Activated CD8-positive, alpha-beta T cell treated with anti-CD3 and anti-CD28 coated beads, Interleukin-2, amount 10 ng/mL, durations not matched to agents 7 days and 5 days (primary cell): ENCODE measurements at regions not wholly inside any gene's neighbourhood (a gene's known extent, or its start where the extent isn't known, plus 50 kb on each side); places are given as distances from the start of the nearest gene placed in this dataset.
A peak's percentile ranks its signal among the peaks of the same experiment; 100 is the strongest.

Experiments
- ATAC-seq: fragments of 150-1000 bp; cut with Tn5 transposase; one replicate; pipeline ENCODE4 v1.10.0; 2021; ENCODE audit warnings: moderate library complexity
- CTCF ChIA-PET: fragments of 350-600 bp; sonication (Branson Sonifier 250); formaldehyde crosslinking; loops from one replicate; lab custom pipeline; 2021; ENCODE audit warnings: antibody characterized with exemption; lab: Charles Lee
- POLR2A ChIA-PET: fragments of 350-600 bp; sonication (Branson Sonifier 250); formaldehyde crosslinking; loops from one replicate; lab custom pipeline; 2021; ENCODE audit warnings: antibody characterized with exemption; lab: Charles Lee
- DNase-seq: peaks from one replicate; pipeline ENCODE4 v3.0.0-alpha.2; 2020
- H3K27ac Mint-ChIP-seq: one replicate; pipeline ENCODE4 v1.8.0; 2021; ENCODE audit warnings: mild to moderate bottlenecking, mixed read lengths
- H3K27me3 Mint-ChIP-seq: one replicate; pipeline ENCODE4 v1.8.0; 2021; ENCODE audit warnings: low read depth, mixed read lengths
- H3K36me3 Mint-ChIP-seq: one replicate; pipeline ENCODE4 v1.8.0; 2021; ENCODE audit warnings: low read depth, mixed read lengths
- H3K4me1 Mint-ChIP-seq: one replicate; pipeline ENCODE4 v1.8.0; 2021; ENCODE audit warnings: low read depth, mixed read lengths
- H3K4me3 Mint-ChIP-seq: one replicate; pipeline ENCODE4 v1.8.0; 2021; ENCODE audit warnings: mild to moderate bottlenecking, mixed read lengths
- H3K9me3 Mint-ChIP-seq: one replicate; pipeline ENCODE4 v1.8.0; 2022; ENCODE audit warnings: mixed read lengths; ENCODE audit not compliant: insufficient read depth

DNA sequence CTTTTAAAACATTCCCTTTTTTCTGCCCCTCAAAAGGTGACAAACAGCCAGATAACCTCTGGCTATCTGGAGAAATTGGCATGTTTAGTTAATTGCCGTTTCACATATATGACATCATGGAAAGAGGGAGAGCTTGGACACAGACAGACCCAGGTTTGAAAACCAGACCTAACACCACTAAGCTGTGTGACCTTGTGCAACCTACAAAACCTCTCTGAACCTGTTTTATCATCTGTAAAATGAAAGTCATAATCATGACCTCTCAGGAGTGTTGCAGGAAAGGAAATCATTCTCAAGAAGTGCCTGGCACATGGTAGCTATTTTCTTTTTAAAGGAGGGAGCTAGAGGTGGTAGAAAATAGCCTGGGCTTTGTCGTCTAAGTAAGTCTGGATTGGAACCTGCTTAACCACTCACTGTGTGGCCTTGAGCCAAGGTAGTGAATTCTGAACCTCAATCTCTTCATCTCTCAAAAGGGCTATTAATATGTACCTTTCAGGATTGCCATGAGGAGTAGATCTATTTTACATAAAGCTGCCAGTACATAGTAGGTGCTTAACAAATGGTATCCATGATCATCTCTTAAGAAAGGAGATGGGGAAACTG is 363.5 kb downstream of the BCOR start:
- Mint-ChIP-seq H3K27me3 (no peaks in the 10 kb centered on the region), H3K27ac (no peak overlapping the region), H3K9me3 (no peaks in the 10 kb centered on the region), H3K36me3 (no peaks in the 10 kb centered on the region), H3K4me3 (no peak overlapping the region), H3K4me1 (peaks cover 14% of the 10 kb centered on the region)
- ChIA-PET POLR2A (interaction anchor here (0.7 kb wide), 1 partner anchor 119 kb away, joined by 4 read pairs; no protein-coding TSS in a partner anchor), CTCF (no interaction called here)
- no peak for DNase-seq
- ATAC-seq = no peak

- DNase-seq (no peak), ATAC-seq (no peak)
- ChIA-PET POLR2A (no interaction called here), CTCF (no interaction called here)
- H3K36me3 Mint-ChIP-seq = no peaks in the 10 kb centered on the region
- H3K27me3 Mint-ChIP-seq = no peaks in the 10 kb centered on the region
- H3K9me3 Mint-ChIP-seq = no peaks in the 10 kb centered on the region
- no peak overlapping the region for H3K4me3 Mint-ChIP-seq
- no peak overlapping the region for H3K27ac Mint-ChIP-seq
- H3K4me1 Mint-ChIP-seq = peaks cover 4% of the 10 kb centered on the region
Observed at GRCh38 chrX:39736216-39737211, 361.2 kb downstream of the BCOR start.

DNA sequence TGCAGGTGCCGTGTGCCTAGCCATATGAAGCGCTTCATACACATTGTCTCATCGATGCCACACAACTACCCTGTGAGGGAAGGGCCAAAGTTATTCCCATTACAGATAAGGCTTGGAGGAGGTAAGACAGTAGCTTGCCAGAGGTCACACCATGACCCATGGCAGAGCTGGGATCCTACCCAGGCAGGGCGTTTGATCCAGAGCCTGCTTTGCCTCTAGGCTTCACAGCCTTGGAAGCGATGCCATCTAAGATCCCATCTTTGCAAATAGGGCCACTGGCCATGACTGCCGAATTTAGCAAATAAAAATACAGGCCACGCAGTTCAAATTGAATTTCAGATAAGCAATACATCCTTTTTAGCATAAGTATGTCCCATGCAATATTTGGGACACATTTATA is 358.2 kb downstream of the BCOR start:
- no peak overlapping the region for H3K27ac Mint-ChIP-seq
- no peaks in the 10 kb centered on the region for H3K27me3 Mint-ChIP-seq
- H3K4me3 Mint-ChIP-seq = no peak overlapping the region
- H3K36me3 Mint-ChIP-seq = no peaks in the 10 kb centered on the region
- no peaks in the 10 kb centered on the region for H3K9me3 Mint-ChIP-seq
- ChIA-PET CTCF (no interaction called here), POLR2A (interaction anchor here (0.6 kb wide), 1 partner anchor 325 kb away, joined by 3 read pairs; no protein-coding TSS in a partner anchor)
- H3K4me1 Mint-ChIP-seq = no peaks in the 10 kb centered on the region
- ATAC-seq = no peak
- no peak for DNase-seq

DNA sequence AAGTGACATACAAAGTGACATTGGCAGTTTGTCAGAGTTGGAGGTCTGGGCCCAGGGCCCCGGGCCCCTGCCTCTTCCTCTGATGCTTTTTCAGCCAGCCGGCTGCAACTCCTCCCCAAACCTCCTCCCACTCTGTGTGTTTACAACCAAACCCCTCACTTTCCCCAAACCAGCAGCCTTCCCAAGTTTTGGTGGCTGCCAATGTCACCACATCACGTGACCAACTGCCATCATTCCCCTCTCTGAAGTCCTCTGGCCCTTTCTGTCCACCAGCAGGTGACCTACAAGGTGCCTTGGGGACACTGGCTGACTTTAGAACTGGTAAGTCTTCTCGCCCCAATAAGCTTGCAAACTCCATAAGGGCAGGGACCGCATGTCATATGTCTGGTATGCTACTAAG is 357.7 kb downstream of the BCOR start:
- H3K4me1 Mint-ChIP-seq = no peaks in the 10 kb centered on the region
- no peak overlapping the region for H3K4me3 Mint-ChIP-seq
- no peak for ATAC-seq
- H3K9me3 Mint-ChIP-seq = no peaks in the 10 kb centered on the region
- ChIA-PET CTCF (no interaction called here), POLR2A (no interaction called here)
- no peak for DNase-seq
- H3K27ac Mint-ChIP-seq = no peak overlapping the region
- H3K36me3 Mint-ChIP-seq = no peaks in the 10 kb centered on the region
- H3K27me3 Mint-ChIP-seq = no peaks in the 10 kb centered on the region

- ChIA-PET POLR2A (no interaction called here), CTCF (interaction anchor here (1.0 kb wide), 1 partner anchor 11 kb away, joined by 4 read pairs; no protein-coding TSS in a partner anchor)
- ATAC-seq (no peak), DNase-seq (no peak)
- no peaks in the 10 kb centered on the region for H3K9me3 Mint-ChIP-seq
- no peaks in the 10 kb centered on the region for H3K4me1 Mint-ChIP-seq
- H3K4me3 Mint-ChIP-seq = no peak overlapping the region
- no peak overlapping the region for H3K27ac Mint-ChIP-seq
- no peaks in the 10 kb centered on the region for H3K36me3 Mint-ChIP-seq
- no peaks in the 10 kb centered on the region for H3K27me3 Mint-ChIP-seq
Observed at GRCh38 chrX:39741904-39742303, 355.9 kb downstream of the BCOR start.

DNA sequence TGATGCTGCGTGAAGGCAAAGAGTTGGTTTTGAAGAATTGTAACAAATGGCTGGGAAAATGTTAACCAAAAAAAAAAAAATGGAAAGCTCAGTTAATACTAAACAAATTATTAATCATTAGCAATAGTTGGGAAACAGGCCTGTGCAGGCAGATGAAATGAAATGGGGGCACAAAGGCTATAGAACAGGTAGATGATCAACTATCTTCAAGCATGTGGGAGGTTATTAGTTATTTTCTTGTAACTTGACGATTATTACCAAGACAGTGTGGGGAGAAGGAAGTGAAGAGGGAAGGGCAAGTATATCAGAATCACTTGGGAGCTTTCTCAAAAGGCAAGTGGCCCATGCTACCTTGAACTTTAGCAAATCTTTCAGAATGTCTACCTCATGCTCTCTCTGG is 351.9 kb downstream of the BCOR start:
- ChIA-PET CTCF (interaction anchor here (1.9 kb wide), 1 partner anchor 15 kb away, joined by 6 read pairs; no protein-coding TSS in a partner anchor), POLR2A (no interaction called here)
- no peaks in the 10 kb centered on the region for H3K27me3 Mint-ChIP-seq
- H3K27ac Mint-ChIP-seq = no peak overlapping the region
- ATAC-seq = no peak
- no peak overlapping the region for H3K4me3 Mint-ChIP-seq
- no peak for DNase-seq
- H3K9me3 Mint-ChIP-seq = no peaks in the 10 kb centered on the region
- H3K4me1 Mint-ChIP-seq = peaks cover 7% of the 10 kb centered on the region
- no peaks in the 10 kb centered on the region for H3K36me3 Mint-ChIP-seq

DNA sequence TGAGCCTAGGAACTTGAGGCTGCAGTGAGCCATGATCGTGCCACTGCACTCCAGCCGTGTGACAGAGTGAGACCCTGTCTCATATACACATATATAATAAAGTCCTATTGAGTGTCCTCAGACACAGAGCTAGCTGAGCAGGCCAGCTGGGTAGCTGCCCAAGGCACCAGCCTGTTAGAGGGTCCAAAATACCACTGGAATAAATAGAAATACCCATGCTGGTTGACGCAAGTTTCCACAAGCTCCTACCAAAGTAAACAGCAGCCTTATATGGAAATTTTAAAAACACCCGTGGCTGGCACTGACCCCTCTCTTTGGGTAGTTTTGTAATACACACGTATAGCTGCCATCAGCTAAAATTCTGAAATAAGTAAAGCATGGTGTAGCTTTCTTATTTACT is 348.6 kb downstream of the BCOR start:
- no peak for DNase-seq
- H3K27ac Mint-ChIP-seq = no peak overlapping the region
- no peak for ATAC-seq
- no peaks in the 10 kb centered on the region for H3K9me3 Mint-ChIP-seq
- CTCF ChIA-PET = no interaction called here
- H3K36me3 Mint-ChIP-seq = no peaks in the 10 kb centered on the region
- no peaks in the 10 kb centered on the region for H3K27me3 Mint-ChIP-seq
- POLR2A ChIA-PET = no interaction called here
- H3K4me1 Mint-ChIP-seq = peaks cover 12% of the 10 kb centered on the region
- H3K4me3 Mint-ChIP-seq = no peak overlapping the region

DNA sequence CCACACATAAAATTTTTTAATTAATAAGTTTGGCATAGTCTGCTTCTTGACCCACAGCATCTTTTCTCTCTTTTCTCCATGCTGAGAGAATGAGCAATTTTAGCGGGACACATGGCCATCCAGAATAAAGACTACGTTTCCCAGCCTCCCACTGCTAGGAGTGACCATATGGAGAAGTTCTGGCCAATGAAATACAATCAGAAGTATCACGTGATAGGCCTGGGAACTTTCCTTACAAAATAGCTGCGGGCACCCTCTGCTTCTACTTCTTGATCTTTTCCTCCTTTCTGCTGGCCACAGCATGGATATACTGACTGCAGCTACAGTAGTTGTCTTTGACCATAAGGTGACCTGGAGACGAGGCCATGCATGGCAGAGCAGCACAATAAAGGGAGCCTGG is 348.0 kb downstream of the BCOR start:
- H3K36me3 Mint-ChIP-seq = no peaks in the 10 kb centered on the region
- H3K27ac Mint-ChIP-seq = no peak overlapping the region
- no peaks in the 10 kb centered on the region for H3K9me3 Mint-ChIP-seq
- DNase-seq (no peak), ATAC-seq (no peak)
- ChIA-PET CTCF (no interaction called here), POLR2A (no interaction called here)
- H3K4me1 Mint-ChIP-seq = peaks cover 12% of the 10 kb centered on the region
- no peaks in the 10 kb centered on the region for H3K27me3 Mint-ChIP-seq
- H3K4me3 Mint-ChIP-seq = no peak overlapping the region

- ATAC-seq (no peak), DNase-seq (no peak)
- Mint-ChIP-seq H3K36me3 (no peaks in the 10 kb centered on the region), H3K4me1 (peaks cover 12% of the 10 kb centered on the region), H3K9me3 (no peaks in the 10 kb centered on the region), H3K27ac (peak overlapping the region; percentile 74), H3K27me3 (no peaks in the 10 kb centered on the region), H3K4me3 (no peak overlapping the region)
- CTCF ChIA-PET = no interaction called here
- POLR2A ChIA-PET = interaction anchor here (0.9 kb wide), 1 partner anchor 86 kb away, joined by 3 read pairs; no protein-coding TSS in a partner anchor
Observed at GRCh38 chrX:39750256-39750790, 347.4 kb downstream of the BCOR start.

DNA sequence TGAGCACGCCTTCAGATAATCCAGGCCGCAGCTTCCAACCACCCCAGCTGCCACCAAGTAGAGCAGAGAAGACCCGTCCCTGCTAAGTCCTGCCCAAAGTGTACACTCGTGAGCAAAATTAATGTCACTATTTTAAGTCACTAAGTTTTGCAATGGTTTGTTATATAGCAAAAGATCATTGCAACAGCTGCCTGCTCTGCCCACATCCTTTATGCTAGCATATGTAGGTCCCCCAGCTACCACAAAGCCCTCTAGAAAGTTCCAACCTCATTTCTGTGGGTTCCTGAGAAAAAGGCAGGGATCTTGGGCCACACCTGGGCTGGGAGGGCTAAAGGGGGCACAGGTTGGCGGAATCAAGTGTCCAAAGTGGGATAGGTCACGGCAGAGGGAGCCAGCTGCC is 346.9 kb downstream of the BCOR start:
- H3K4me1 Mint-ChIP-seq = peaks cover 12% of the 10 kb centered on the region
- peak overlapping the region; percentile 74 for H3K27ac Mint-ChIP-seq
- no peaks in the 10 kb centered on the region for H3K36me3 Mint-ChIP-seq
- H3K27me3 Mint-ChIP-seq = no peaks in the 10 kb centered on the region
- H3K4me3 Mint-ChIP-seq = no peak overlapping the region
- no peaks in the 10 kb centered on the region for H3K9me3 Mint-ChIP-seq
- DNase-seq (peak; percentile 38), ATAC-seq (peak; percentile 39)
- POLR2A ChIA-PET = interaction anchor here (0.9 to 1.4 kb wide), 2 partner anchors 22 to 85 kb away, joined by 3 read pairs; no protein-coding TSS in a partner anchor
- CTCF ChIA-PET = interaction anchor here (1.1 kb wide), 1 partner anchor 15 kb away, joined by 3 read pairs; no protein-coding TSS in a partner anchor

- no peak for DNase-seq
- no peaks in the 10 kb centered on the region for H3K27me3 Mint-ChIP-seq
- H3K36me3 Mint-ChIP-seq = no peaks in the 10 kb centered on the region
- H3K4me3 Mint-ChIP-seq = no peak overlapping the region
- ChIA-PET CTCF (interaction anchor here (1.2 kb wide), 1 partner anchor 22 kb away, joined by 3 read pairs; no protein-coding TSS in a partner anchor), POLR2A (no interaction called here)
- H3K4me1 Mint-ChIP-seq = peaks cover 12% of the 10 kb centered on the region
- no peaks in the 10 kb centered on the region for H3K9me3 Mint-ChIP-seq
- no peak for ATAC-seq
- no peak overlapping the region for H3K27ac Mint-ChIP-seq
Observed at GRCh38 chrX:39752815-39753214, 344.9 kb downstream of the BCOR start.
